Skin epidermis (tissue), 12 donors: ENCODE measurements at regions not wholly inside any gene's neighbourhood (a gene's known extent, or its start where the extent isn't known, plus 50 kb on each side); places are given as distances from the start of the nearest gene placed in this dataset.

Source experiments
- H3K27ac ChIP-seq, 21 experiments: fragments of 200-600 bp; sonication (generic) in 11 of 21; one replicate each; pipeline ENCODE4 v1.5.0; 2020; ENCODE audit warnings: mild to moderate bottlenecking in 3 of 21, inconsistent platforms in 2 of 21, moderate library complexity in 2 of 21
- H3K4me3 ChIP-seq, 7 experiments: fragments of 200-600 bp; sonication (generic) in 2 of 7; one replicate each; pipeline ENCODE4 v1.5.0; 2020; ENCODE audit warnings: inconsistent platforms in 2 of 7, mild to moderate bottlenecking in 2 of 7, moderate library complexity in 1 of 7

DNA sequence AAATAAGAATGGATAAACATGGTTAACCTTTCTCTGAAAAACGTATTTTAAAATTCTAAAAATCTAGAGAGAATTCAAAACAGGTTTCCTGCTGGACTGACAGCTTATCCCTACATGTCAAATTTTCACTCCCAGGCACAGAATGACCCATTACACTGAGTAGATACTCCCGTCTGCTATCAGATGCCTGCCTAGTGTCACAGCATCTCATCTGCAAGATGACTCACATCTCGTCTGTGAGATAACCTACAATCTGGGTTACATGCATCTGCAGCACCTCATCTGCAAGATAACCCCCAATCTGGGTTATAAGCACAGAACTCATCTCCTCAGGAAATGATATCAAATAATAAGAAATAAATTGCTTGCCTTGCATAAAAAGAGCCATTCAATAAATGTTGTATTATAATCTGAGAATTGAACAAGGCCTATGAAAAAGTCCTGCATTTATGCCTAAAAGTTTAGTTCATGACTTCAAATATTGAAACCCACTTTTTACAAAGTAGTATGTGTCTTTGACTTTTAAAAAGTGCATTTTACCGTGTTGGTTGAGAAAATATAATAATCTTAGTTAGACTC is 188.3 kb upstream of the THBS1 start:
- Histone ChIP-seq H3K4me3 (no peak overlapping the region), H3K27ac (no peak overlapping the region)

DNA sequence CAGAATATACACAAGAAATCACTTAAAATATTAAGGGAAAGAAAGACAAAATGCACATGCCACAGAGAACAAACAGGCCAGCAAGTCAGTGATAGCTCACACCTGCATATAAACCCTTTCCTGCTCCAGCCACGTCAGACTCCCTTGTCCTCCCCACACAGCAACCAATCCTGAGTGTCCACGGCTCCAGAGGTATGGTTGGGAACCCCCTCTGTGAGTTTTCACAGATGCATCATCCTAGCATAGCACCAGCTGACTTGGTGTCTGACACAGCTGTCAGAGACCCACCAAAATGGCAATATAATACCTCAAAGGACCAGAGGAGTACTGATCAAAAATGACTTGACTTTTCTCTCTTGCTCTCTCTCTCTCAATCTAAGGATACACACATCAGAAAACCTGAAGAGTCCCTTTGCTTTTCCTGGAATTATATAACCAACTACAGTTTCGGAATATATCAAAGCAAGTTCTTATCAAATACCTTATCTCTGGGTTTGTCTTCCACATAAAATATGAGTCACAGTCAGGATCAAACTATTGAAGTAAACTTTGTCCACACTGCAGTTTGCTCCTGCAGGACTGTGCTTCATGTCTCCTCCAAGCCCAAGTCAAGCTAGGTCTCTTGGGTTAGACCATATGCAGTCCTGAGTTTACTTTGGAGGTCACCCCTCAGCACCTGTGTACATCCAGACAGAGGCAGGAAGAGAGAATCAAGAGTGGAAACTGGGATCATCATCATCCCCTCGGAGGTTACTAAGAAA is 187.1 kb upstream of the THBS1 start:
- H3K4me3 ChIP-seq, result no peak overlapping the region
- no peak overlapping the region for H3K27ac ChIP-seq

DNA sequence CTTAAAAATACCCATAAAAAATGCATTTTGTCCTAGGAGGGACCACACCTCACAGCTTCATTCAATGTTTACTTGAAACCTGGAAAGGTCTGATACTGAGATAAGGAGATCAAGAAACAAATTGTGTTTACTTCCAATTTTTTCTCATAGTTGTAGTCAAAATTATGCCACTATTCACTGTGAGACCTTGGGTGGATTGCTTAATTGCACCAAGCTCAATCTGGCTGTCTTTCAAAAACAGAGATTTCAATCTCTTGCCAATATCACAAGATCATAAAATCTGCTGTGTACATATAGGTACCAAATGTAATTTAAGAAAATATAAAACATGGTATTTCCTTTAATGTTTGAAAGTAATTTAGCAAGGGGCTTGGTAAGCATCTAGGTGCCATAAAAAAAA is 186.4 kb upstream of the THBS1 start:
- Histone ChIP-seq H3K4me3 (no peak overlapping the region), H3K27ac (no peak overlapping the region)

DNA sequence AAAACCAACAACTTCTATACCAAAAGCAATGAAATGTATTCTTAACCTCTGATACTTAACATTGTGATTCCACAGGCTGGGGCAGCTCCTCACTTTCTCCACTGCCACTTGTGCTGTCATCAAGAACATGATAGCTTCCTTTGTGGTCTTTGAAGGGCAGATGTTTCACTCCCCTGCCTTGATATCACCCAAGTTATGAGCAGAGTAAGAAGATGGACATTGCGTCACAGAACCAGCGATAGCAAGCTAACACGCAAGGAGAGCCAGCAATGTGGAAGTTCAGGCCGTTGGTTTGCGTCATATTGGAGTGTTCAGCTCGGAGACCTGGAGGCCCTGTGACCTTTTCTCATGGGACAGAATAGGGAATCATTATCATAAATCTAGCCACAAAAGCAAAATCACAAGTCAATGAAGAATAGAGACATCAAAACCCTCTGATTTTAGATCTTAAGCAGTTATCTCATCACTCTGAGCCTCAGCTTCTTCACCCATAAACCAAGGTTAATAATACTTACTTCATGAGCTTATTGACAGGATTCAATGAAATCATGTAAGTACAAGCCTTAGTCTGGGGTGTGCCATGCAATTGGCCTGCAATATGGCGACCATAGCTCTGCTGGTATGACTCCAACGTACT is 183.8 kb upstream of the THBS1 start:
- Histone ChIP-seq H3K27ac (no peak overlapping the region), H3K4me3 (no peak overlapping the region)

DNA sequence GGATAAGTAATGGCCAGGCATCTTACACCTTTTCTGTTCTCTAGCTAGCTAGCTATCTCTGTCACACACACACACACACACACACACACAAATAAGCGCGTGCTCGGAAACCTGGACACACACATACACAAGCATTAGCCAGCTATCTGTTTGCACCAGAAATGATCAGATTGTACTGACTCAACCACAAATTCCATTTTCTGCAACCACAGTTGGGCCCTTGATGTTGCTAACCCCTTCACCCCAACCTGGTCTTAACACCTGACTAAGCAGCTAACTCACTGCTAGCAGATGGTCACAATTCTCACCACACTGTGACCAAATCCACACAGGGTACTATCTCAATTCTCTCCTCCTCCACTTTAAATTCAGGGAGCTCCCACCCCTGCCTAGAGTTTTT is 183.0 kb upstream of the THBS1 start:
- no peak overlapping the region for H3K4me3 ChIP-seq

DNA sequence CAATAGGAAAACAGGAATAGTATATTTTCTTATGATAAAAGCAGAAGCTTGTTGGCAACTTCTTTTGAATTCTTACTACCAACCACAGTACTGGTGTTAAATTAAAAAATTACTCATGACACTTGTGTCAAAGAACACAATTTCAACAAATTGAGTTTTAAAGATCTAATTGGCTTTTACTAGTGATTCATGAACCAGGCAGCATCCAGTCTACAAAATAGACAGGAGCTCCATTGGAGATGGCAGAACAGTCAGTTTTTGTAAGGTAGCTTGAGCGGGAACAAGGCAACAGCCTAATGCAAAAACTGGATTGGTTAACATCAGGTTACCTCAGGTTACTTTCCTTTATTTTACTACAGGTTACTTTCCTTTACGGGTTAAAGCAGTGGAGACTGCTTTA is 181.3 kb upstream of the THBS1 start:
- no peak overlapping the region for H3K4me3 ChIP-seq
- no peak overlapping the region for H3K27ac ChIP-seq

More for the DNA sequence above, 183.0 kb upstream of the THBS1 start:
- no peak overlapping the region for H3K27ac ChIP-seq

DNA sequence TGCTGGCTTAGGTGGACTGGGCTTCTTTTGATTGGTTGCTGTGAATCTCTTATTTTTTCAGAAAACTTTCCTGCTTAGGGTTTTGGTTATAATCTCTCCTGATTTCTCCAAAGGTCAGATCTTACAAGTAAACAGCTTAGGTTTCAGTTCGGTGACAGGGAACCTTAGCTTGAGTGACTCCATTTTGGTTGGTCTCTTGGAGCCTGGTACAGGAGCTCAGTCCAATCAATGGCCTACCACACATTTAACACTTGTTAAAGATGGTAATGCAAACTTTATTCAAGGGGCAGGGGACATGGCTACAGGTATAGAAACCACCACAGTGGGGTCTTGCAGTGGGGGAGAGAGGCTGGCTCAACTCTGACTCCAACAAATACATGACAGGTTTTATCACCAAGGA is 180.9 kb upstream of the THBS1 start:
- no peak overlapping the region for H3K27ac ChIP-seq
- no peak overlapping the region for H3K4me3 ChIP-seq

DNA sequence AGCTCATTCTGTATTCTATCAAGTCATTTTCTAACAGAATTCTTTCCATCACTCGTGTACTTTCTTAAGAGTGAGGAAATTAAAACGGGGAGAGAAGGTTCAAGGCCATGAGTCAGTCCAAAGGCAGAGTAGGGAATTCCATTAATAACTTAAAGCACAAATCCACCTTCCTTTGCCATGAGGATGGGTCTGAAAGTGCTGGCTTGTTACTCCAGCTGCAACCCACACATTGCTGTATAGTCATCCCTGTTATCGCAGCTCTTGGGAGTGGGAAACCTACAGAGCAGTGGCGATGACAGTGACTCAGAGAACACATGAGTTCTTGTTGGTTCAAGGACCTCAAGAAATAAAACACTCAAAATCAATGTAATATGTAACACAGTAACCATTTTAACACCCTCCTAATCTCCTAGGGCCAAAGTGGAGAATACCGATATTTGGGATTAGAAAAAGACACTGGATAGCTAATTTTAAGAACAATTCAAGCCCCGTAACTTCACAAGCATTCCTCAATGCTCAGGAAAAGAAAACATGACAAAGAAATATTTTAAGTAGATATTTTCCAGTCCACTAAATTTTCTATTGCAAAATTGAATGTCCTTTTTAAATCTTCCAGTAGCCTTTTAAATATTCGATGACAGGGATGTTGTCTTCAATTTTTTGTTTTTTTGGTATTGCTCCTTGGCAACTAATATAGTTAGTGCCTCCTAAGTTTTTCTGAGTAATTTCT is 179.9 kb upstream of the THBS1 start:
- H3K4me3 ChIP-seq, result no peak overlapping the region
- peak overlapping the region in 1 of 21 experiments; percentile 18 for H3K27ac ChIP-seq

DNA sequence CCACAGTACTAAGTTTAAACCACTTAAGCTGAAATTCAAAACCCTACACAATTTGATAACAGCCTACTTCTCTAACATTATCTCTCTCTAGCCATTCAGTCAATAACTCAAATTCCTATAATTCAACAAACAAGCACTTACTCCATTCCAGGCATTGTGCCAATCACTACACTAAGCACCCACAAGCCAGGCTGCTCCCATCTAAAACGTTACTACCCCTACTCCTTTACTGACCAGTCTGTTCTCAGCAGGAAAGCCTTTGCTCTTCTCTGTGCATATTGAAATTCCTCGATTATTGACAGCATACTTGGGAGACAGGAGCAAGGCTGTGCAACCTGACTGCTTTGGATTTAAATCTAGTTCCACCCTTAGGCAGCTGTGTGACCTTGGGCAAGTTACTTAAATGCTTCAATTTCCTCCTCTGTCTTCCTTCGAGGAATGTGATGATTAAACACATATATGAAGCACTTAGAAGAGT is 177.2 kb upstream of the THBS1 start:
- Histone ChIP-seq H3K27ac (no peak overlapping the region), H3K4me3 (no peak overlapping the region)

DNA sequence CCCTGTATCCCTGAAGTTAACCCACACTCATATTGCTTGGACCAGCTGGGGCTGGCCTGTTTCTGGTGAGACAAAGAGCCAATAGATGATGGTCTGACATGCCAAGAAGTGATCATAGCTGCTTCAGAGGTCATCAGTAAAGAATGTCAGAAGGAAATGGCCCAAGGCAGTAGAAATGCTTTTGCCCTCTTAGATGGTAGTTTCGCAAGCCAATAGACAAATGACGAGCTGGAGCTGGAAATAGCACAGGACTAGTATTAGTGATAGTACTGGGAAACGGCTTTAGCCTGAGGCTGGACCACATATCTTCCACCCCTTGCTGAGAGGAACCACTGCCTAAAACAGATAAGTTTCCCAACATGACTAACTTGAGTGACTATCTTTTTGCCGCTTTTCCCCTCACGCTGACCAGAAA is 176.1 kb upstream of the THBS1 start:
- Histone ChIP-seq H3K4me3 (no peak overlapping the region), H3K27ac (peak overlapping the region in 2 of 21 experiments; percentile 5 to 65)

DNA sequence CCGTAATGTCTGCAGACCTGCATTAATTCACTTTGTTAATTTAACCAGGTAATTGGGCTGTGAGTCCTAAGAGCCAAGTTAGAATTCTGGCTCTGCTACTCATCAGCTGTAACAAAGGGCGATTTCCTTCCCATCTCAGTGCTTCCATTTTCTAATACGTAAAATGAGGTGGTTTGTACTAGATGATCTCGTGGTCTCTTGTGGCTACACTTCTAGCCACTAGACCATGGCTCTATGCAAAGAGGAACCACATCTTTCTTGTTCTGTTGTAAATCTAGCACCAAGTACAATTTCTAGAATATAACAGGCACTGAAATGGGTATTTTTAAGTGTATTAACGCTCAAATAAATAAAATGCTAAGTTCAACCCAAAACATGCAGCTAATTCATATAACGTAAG is 174.4 kb upstream of the THBS1 start:
- Histone ChIP-seq H3K27ac (peak overlapping the region in 2 of 21 experiments; percentile 7 to 23), H3K4me3 (no peak overlapping the region)

DNA sequence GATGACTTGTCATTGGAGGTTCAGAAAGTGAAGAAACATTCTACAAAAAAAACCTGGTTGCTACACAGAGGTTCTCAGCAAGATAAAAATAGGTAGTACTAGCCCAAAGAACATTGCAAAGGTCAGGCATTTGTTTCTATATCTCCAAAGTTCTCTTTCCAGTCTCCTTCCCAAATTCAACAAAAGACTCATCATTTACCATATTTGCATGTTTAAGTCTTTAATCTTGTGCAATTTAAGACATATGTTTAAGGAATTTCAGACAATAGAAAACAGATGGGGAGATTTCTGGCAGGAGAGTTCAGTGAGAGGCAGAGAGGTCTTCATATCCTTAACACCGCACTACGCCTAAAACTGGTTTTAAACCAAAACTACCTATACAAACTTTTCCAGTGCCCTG is 173.8 kb upstream of the THBS1 start:
- H3K27ac ChIP-seq, result peak overlapping the region in 1 of 21 experiments; percentile 60

DNA sequence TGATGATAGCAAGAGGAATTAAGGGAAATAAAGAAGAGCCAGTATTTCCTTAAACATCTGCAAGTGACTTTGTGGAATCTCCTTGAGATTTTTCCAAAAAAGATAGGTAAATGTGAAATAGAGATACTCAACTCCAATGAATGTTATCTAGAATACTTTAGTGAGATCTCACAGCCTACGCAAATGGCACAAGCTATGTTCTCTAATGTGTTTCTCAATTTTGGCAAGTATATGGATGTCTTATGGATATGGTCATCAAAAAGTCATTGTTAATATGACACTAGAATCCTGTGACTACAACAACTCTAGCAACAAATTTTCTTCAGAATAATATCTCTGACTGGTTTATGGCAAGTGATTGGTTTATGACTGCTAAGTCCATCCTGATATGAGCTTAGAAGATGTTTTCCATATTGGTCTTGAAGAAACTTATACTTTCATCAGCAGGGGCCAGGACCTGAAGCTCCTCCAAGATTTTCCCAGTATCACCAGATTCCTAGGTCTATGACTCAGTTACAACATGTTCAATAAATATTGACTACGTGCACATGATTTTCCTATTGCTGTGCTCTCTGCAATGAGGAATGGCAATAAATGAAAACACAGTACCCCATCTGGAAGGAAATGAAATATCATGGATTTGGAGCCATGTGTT is 170.9 kb upstream of the THBS1 start:
- Histone ChIP-seq H3K27ac (peak overlapping the region in 1 of 21 experiments; percentile 6), H3K4me3 (no peak overlapping the region)

More for the DNA sequence above, 173.8 kb upstream of the THBS1 start:
- H3K4me3 ChIP-seq, result no peak overlapping the region

DNA sequence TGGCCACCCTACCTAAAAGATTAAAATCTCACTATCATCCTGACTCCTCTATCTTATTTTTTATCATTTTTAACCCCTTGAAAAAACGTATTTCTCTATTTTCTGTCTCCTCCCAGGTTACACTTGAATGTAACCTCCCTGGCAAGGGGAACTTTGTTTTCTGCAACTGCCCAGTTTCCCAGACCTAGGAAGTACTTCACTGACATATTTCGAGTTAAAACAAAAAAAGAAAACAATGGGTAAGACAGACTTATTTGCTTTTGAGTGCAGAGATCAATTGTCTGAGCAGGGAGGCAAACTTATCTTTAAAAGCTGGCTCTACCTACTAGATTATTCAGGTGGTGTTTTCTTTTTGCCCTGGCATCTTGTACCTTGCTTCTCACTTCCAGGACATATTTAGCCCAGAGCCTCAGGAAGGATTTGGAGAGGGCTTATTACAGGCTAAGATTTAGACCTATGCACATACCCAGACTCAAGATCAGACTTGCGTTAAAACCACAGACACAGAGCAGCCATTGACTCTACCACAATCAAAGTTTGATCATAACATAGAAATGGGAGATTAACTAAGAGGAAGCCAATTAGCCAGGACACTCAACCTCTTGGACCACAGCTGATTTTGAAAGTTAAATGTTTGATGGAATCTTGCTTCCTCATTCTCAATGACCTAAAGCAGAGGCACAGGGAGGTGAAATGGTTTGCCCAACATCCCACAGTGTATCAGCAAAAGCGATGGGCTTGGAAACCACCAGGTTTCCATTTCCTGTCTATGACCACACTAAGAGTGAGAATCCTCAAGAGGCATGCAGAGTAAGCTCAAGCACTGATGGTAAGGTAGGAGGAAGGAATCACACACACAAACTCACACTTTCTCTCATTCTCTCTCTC is 169.5 kb upstream of the THBS1 start:
- Histone ChIP-seq H3K27ac (peak overlapping the region in 1 of 21 experiments; percentile 17), H3K4me3 (no peak overlapping the region)

DNA sequence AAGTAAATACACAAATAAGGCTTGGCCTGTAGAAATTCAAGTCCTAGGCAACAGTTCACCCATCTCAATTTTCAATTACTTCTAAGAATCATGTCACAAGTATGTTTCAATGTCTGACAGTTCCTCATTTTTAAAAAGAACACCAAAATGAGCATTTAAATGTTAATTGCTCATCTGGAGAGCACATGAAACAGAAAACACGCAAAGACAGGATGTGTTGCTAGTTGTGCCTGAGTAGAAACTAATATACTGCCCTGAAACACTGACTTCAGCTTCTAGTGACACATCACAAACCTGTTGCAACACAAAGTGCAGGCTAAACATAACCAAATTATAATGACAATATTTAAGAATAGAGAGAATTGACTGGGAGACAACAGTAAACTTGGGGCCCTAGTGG is 167.3 kb upstream of the THBS1 start:
- Histone ChIP-seq H3K27ac (no peak overlapping the region), H3K4me3 (no peak overlapping the region)

DNA sequence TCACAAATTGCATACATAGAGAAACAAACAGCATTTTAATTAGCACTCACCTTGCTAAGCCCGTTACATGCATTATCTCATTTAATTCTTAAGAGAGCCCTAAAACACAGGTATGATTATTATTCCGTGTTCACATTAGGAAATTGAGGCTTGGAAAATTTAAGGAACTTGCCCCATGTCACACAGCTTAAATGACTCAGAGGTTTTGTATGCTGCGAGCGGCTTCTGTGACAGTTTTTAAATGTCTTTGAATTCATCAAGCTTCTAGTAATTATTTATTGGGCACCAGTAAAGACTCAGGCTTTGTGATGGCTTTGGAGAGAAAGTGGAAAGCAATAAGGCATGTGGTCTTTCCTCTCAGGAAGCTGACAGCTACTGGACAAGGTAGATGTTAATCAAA is 166.7 kb upstream of the THBS1 start:
- Histone ChIP-seq H3K4me3 (no peak overlapping the region), H3K27ac (no peak overlapping the region)

DNA sequence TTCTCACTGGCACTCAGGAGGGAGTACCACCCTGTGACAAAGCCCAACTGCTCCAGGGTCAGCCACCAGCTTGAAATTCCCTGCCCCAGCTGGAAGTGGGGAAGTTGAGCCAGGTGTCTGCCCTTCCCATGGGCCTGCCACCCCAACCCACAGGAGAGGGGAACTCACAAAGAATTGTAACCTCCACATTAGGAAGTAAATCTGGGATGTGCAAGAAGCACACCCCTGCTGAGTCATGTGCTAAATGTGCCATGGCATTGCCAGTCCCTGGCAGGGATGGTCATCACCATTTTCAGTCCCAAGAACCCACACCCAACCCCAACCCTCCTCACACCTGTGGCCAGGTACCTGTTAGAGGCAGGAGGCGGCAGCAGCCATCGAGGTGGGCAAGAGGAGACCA is 165.2 kb upstream of the THBS1 start:
- H3K4me3 ChIP-seq, result no peak overlapping the region
- H3K27ac ChIP-seq, result no peak overlapping the region

DNA sequence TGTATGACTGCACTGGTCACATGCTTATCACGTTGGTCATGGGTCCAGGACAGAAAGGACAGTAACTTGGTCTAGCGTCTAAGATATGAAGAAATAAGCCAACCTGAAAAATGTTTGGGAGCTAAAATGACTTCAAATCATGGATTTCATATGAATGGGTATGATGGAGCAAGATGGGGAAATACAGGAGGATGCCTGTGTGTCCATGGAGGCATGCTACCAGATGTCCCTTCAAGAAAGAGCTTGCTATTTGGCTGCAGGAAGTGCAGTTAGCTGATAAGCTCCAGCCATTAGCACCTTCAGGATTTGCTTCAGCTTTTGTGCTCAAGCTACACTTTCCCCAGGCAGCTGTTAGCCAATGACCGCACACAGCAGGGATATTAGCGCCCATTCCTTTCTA is 164.6 kb upstream of the THBS1 start:
- Histone ChIP-seq H3K4me3 (no peak overlapping the region), H3K27ac (no peak overlapping the region)
